GOT3 (cell line): ENCODE measurements at regions not wholly inside any gene's neighbourhood (a gene's known extent, or its start where the extent isn't known, plus 50 kb on each side); places are given as distances from the start of the nearest gene placed in this dataset.

Source experiments
- DNase-seq: peaks from one replicate; lab custom pipeline; 2025; ENCODE audit warnings: mixed read lengths; lab: John Stamatoyannopoulos, UW

GRCh38 chr5:117218789-117219188 lies 644.2 kb upstream of the SEMA6A start:
- DNase-seq = no peak

GRCh38 chr5:117212866-117213265 lies 638.2 kb upstream of the SEMA6A start:
- no peak for DNase-seq

- no peak for DNase-seq
These were observed 636.2 kb upstream of the SEMA6A start for GRCh38 chr5:117210796-117211195.

- no peak for DNase-seq
These were observed 634.9 kb upstream of the SEMA6A start for GRCh38 chr5:117209479-117209878.

GRCh38 chr5:117207088-117207668 lies 632.6 kb upstream of the SEMA6A start:
- DNase-seq = no peak

- no peak for DNase-seq
These were observed 631.3 kb upstream of the SEMA6A start for GRCh38 chr5:117205894-117206293.

GRCh38 chr5:117204926-117205869 lies 630.6 kb upstream of the SEMA6A start:
- no peak for DNase-seq

- DNase-seq = no peak
These were observed 629.8 kb upstream of the SEMA6A start for GRCh38 chr5:117204404-117204803.

- no peak for DNase-seq
These were observed 629.0 kb upstream of the SEMA6A start for GRCh38 chr5:117203584-117203983.

- no peak for DNase-seq
These were observed 626.4 kb upstream of the SEMA6A start for GRCh38 chr5:117201001-117201400.

GRCh38 chr5:117195076-117195475 lies 620.5 kb upstream of the SEMA6A start:
- DNase-seq = no peak

- no peak for DNase-seq
These were observed 616.6 kb upstream of the SEMA6A start for GRCh38 chr5:117191251-117191650.

- DNase-seq = no peak
These were observed 615.2 kb upstream of the SEMA6A start for GRCh38 chr5:117189784-117190183.

- DNase-seq = no peak
These were observed 613.6 kb upstream of the SEMA6A start for GRCh38 chr5:117188211-117188610.

GRCh38 chr5:117186751-117187150 lies 612.1 kb upstream of the SEMA6A start:
- DNase-seq = no peak

GRCh38 chr5:117183326-117183725 lies 608.7 kb upstream of the SEMA6A start:
- no peak for DNase-seq

- no peak for DNase-seq
These were observed 607.5 kb upstream of the SEMA6A start for GRCh38 chr5:117182104-117182503.

GRCh38 chr5:117177302-117177701 lies 602.7 kb upstream of the SEMA6A start:
- no peak for DNase-seq

GRCh38 chr5:117165068-117165467 lies 590.4 kb upstream of the SEMA6A start:
- DNase-seq = no peak

GRCh38 chr5:117161718-117162335 lies 587.2 kb upstream of the SEMA6A start:
- DNase-seq = no peak

GRCh38 chr5:117160391-117160790 lies 585.8 kb upstream of the SEMA6A start:
- DNase-seq = no peak

- no peak for DNase-seq
These were observed 574.7 kb upstream of the SEMA6A start for GRCh38 chr5:117149312-117149711.

- DNase-seq = no peak
These were observed 569.5 kb upstream of the SEMA6A start for GRCh38 chr5:117144086-117144485.
